Stimulated activated CD8-positive, alpha-beta memory T cell treated with anti-CD3 and anti-CD28 coated beads, Interleukin-7, amount 100 ng/mL, for 48 hours (primary cell): ENCODE measurements at regions not wholly inside any gene's neighbourhood (a gene's known extent, or its start where the extent isn't known, plus 50 kb on each side); places are given as distances from the start of the nearest gene placed in this dataset.
"Not testable (repeated sequence)": the region's sequence is repeated elsewhere in the genome, so short reads cannot be mapped to it uniquely, and the experiment has no call there.

Source experiments
- DNase-seq, 2 donors: peaks; one replicate each; pipeline ENCODE4 v3.0.0-alpha.2; 2020; ENCODE audit warnings: low read depth in 1 of 2; ENCODE audit errors: extremely low read depth in 1 of 2

DNA sequence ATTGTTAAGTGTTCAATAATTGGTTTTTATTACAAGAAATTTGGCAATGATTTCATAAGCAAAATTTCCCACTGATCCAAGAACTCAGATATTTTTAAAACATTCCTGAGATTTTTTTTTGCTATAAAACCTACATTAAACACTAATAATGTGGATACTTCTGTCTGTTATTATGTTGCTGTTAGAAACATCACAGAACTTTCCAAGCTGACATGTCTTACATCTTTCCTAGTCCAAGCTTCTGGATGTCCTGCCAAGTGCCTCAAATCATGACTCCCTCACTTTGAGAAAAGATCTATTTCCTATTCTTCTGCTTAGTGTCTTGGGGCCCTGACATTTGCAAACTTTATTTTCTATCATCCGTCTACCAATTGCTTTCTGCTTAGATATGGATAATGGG is 110.8 kb downstream of the RFPL4B start:
- no peak for DNase-seq

DNA sequence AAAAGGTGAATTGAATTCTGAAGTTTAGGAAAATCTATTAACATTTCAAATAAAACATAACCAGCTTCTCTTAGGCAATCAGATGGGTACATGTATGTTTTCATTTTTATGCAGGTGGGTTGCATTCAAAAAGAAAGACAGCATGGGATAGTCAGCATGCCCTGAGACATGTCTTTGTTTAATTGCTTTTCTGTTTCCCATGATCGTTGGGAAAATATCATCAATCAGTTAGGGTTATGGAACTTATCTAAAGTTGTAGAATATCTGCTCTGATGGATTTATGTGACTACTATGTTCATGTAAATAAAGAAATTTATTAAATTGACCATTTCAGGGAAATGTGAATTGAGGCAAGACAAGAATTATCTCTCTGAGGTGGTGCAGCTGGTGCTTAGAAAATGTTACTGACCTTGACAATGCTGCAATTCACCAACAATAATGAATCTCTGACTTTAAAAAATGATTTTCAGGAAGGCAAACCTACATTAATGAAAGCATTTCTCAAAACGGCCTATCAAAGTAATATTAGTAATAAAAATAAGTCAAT is 112.7 kb downstream of the RFPL4B start:
- DNase-seq, result no peak

- no peak for DNase-seq
Measured at GRCh38 chr6:112464901-112465665, 118.0 kb downstream of the RFPL4B start.

- no peak for DNase-seq
Measured at GRCh38 chr6:112466373-112467151, 119.4 kb downstream of the RFPL4B start.

GRCh38 chr6:112468359-112468758 is 121.2 kb downstream of the RFPL4B start:
- no peak for DNase-seq

DNA sequence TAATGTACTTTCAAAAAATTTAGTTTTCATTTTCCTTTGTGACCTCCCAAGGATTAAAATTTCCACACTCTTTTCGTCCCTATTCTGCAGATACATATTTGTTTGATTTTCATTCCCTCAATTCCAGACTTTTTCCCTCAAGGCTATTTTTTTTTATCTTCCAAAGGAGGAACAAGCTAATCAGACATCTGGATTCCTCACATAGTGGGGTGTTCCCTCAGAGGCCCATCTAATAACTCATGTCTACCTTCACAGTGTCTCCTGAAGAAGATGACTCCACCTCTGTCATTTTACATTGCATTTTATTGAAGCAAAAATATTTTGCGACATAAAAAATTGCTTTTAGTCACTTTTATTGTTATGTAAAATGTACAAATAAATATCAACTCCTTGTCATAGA is 122.2 kb downstream of the RFPL4B start:
- no peak for DNase-seq

GRCh38 chr6:112470376-112470775 is 123.2 kb downstream of the RFPL4B start:
- no peak for DNase-seq

DNA sequence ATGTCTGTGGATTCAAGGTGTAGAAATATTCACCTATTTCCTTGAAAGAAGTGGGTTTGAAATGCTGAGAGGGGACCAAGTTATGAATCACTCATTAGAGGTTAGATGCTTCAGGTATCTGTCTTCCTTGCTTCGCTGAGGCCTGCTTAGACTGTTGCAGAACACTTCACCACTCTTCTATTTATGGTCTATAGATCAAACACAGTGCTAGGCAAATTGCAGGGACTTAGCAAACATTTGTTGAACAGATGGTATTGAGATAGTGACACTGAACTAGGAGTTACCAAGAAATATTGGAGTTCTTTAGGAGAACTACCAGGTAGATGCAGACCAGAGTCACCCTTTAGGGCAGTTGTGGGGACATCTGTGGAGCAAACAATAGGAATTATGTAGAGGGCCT is 123.8 kb downstream of the RFPL4B start:
- DNase-seq, result no peak

GRCh38 chr6:112475083-112475482 is 128.0 kb downstream of the RFPL4B start:
- DNase-seq, result no peak

DNA sequence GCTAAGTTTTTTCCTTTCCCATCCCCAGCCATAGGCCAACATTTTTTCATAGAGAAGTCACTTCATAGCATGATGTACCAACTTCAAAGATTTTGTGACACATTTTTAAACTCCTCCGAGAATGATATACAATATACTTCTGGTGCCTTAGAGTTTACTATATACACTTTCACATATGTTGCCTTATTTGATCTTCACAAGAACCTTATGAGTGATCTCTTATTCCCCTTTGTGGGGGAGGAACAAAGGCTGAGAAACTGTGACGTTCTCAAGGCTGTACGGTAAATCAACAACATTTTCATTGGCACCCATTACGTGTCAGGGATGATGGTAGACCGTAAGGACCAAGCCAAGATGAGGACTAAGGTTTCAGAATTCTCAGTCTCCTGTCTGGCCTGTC is 130.0 kb downstream of the RFPL4B start:
- DNase-seq, result no peak

- no peak for DNase-seq
Measured at GRCh38 chr6:112478036-112478435, 130.9 kb downstream of the RFPL4B start.

DNA sequence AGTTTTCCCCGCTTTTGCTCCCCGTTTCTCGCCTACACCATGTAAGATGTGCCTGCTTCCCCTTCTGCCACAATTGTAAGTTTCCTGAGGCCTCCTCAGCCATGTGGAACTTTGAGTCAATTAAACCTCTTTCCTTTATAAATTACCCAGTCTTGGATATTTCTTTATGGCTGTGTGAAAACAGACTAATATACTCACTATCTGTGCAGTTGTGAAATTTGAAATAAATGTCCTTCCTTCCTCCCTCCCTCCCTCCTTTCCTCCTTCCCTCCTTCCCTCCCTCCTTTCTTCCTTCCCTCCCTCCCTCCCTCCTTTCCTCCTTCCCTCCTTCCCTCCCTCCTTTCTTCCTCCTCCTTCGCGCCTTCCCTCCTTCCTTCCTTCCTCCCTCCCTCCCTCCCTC is 132.8 kb downstream of the RFPL4B start:
- DNase-seq, result not testable (repeated sequence)

- no peak for DNase-seq
Measured at GRCh38 chr6:112480553-112480952, 133.4 kb downstream of the RFPL4B start.

GRCh38 chr6:112481211-112481610 is 134.1 kb downstream of the RFPL4B start:
- DNase-seq, result no peak

DNA sequence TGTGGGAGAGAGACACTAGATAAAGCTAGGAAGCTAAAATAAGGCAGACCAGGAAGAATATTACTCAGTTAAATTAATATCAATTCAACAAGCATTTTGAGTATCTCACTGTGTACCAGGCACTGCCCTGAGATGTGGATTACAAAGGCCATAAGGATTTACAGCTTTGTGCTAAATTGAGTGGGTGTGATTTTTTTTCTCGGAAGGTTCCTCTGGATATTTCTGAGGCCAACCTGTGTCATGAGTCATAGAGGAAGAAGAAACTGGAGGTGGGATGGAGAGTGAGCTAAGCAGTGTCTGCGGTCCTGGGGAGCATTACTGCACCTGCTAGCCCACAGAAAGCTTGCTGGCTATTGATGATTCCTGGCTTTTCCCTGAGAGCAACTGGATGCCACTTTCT is 135.2 kb downstream of the RFPL4B start:
- DNase-seq, result no peak

GRCh38 chr6:112485120-112485826 is 138.1 kb downstream of the RFPL4B start:
- no peak for DNase-seq

DNA sequence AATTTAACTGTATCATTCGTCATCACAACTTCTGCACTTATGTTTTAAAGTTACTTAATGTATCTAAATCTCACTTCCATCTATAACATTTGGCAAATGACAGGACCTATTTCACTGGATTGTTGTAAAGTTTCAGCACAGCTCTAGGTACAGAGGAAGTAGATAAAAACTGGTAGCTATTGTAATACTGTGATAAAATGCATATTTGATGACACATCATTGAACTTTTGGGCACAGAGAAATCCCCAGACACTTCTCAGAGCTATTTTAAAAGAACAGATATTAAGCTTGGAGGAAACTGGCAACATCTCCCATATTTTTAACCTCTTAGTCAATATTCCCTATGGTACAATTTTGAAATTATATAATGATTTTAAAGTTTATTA is 138.7 kb downstream of the RFPL4B start:
- DNase-seq, result no peak

DNA sequence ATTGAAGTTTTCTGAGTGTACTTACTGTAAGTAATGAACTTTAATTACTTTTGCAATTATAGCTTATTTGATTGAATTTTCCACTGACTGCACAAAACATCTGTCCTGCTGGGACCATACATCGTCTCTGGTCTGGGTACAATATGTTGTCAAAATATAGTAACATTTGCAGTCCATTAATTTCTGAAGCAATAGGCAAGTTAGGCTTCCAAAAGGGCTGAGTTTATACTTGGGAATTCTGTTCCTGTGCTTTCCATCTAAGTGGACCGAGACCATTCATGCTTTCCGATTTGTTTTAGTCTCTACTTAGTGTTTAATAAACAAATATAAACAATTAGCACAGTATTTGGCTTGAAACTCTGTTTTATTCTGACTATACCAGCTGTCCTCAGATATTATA is 139.3 kb downstream of the RFPL4B start:
- no peak for DNase-seq

GRCh38 chr6:112488238-112488637 is 141.1 kb downstream of the RFPL4B start:
- no peak for DNase-seq

- no peak for DNase-seq
Measured at GRCh38 chr6:112501705-112502104, 154.6 kb downstream of the RFPL4B start.

DNA sequence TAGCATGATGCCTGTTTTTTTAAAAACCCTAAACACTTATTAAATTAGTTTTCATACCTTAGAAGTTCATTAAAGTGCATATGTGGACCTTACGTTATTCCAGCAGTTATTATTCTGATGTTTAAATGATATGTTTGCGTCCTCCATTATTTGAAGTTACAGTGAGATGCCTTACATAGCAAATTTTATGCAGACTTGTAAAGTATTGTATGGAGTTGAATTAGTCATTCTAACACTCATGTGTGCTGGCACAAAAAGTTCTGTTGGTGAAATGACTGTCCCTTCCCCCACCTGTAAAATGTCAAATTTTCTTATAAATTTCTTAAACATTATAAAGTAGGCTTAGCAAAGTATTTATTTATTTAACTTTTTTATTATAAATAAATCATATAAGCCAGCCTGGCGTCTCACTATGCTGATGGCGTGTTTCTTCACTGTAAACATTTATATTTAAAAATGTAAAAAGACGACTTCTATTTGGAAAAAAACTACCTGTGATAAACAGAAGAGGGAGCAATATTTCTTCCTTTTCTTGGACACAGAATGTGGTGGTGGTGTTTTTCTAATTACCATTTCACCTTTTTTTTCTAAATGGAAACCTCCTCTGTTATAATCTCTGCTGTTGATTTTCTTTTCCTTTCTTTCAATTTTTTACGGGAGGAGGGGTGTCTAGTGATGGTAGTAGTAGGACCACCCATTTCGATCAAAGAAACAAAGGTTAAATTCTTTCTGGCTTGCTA is 155.4 kb downstream of the RFPL4B start:
- DNase-seq, result no peak
